IMR-90 (cell line): ENCODE measurements at regions not wholly inside any gene's neighbourhood (a gene's known extent, or its start where the extent isn't known, plus 50 kb on each side); places are given as distances from the start of the nearest gene placed in this dataset.

Experiments used
- CTCF ChIP-seq: conservative IDR thresholded peaks from 2 replicates; pipeline ENCODE4 v1.5.1; 2012; ENCODE audit warnings: mild to moderate bottlenecking, low read depth, low read length, improper control_type of control experiment
- MAFK ChIP-seq: IDR thresholded peaks from 2 replicates; pipeline ENCODE4 v1.6.1; 2012; ENCODE audit warnings: low read depth, low read length, improper control_type of control experiment
- POLR2A ChIP-seq: IDR thresholded peaks from 2 replicates; pipeline ENCODE4 v1.6.1; 2012; ENCODE audit warnings: mild to moderate bottlenecking, low read depth, low read length
- RAD21 ChIP-seq: IDR thresholded peaks from 2 replicates; pipeline ENCODE4 v1.6.1; 2012; ENCODE audit warnings: low read length, improper control_type of control experiment
- RFX5 ChIP-seq: IDR thresholded peaks from 2 replicates; pipeline ENCODE4 v1.8.0; 2012; ENCODE audit warnings: low read depth, mild to moderate bottlenecking, low read length, moderate library complexity

GRCh38 chr14:105902131-105902898, 375.9 kb downstream of the TMEM121 start:
- TF ChIP-seq CTCF = no peak
- no peak for TF ChIP-seq RAD21
- no peak for TF ChIP-seq MAFK
- TF ChIP-seq POLR2A = no peak
- TF ChIP-seq RFX5 = no peak
